B cell (primary cell): ENCODE measurements at regions not wholly inside any gene's neighbourhood (a gene's known extent, or its start where the extent isn't known, plus 50 kb on each side); places are given as distances from the start of the nearest gene placed in this dataset.

Experiments
- ATAC-seq: fragments of 200-7000 bp; cut with Tn5 transposase; one replicate; pipeline ENCODE4 v1.10.0; 2021; ENCODE audit warnings: low read depth, mild to moderate bottlenecking, moderate number of reproducible peaks, moderate library complexity
- CTCF ChIA-PET: fragments of 350-600 bp; sonication (Branson Sonifier 250); formaldehyde crosslinking; loops from one replicate; lab custom pipeline; 2021; ENCODE audit warnings: antibody characterized with exemption, inconsistent platforms; lab: Charles Lee
- POLR2A ChIA-PET: fragments of 350-600 bp; sonication (Branson Sonifier 250); formaldehyde crosslinking; loops from one replicate; lab custom pipeline; 2021; ENCODE audit warnings: antibody characterized with exemption; lab: Charles Lee
- DNase-seq: peaks from one replicate; pipeline ENCODE4 v3.0.0; 2013
- H2AFZ ChIP-seq: 2 replicates; pipeline ENCODE4 v1.6.1; 2012; ENCODE audit warnings: mild to moderate bottlenecking, low read depth, low read length; ENCODE audit not compliant: insufficient read depth, poor library complexity, severe bottlenecking
- H3K27ac ChIP-seq, 2 donors: 1 replicate in 1 of 2; 2 replicates in 1 of 2; pipeline ENCODE4 v1.5.1; 2012 to 2013; ENCODE audit warnings: low read length in 2 of 2, mild to moderate bottlenecking in 2 of 2, moderate library complexity in 1 of 2
- H3K27me3 ChIP-seq, 4 experiments: fragments of 200-600 bp in 1 of 4; sonication (generic) in 1 of 4; replicated peaks in 1 of 4; 1 replicate in 2 of 4; 2 replicates in 2 of 4; pipeline versions ENCODE4 v1.6.1 to v1.7.0; 2013 to 2016; ENCODE audit warnings: low read length in 3 of 4, mild to moderate bottlenecking in 2 of 4, mixed read lengths in 1 of 4, moderate library complexity in 1 of 4; ENCODE audit not compliant: insufficient read depth in 4 of 4, control insufficient read depth in 3 of 4; ENCODE audit errors: control extremely low read depth in 1 of 4
- H3K36me3 ChIP-seq, 2 experiments: replicated peaks in 1 of 2; 1 replicate in 1 of 2; 2 replicates in 1 of 2; pipeline versions ENCODE4 v1.6.1 to v1.7.1; 2013; ENCODE audit warnings: low read length in 1 of 2; ENCODE audit not compliant: insufficient read depth in 2 of 2, control insufficient read depth in 1 of 2; ENCODE audit errors: control extremely low read depth in 1 of 2, extremely low read depth in 1 of 2
- H3K4me1 ChIP-seq, 2 donors: fragments of 200-600 bp in 1 of 2; sonication (generic) in 1 of 2; 1 replicate in 1 of 2; 2 replicates in 1 of 2; pipeline versions ENCODE4 v1.5.1 to v1.6.1; 2013 to 2017; ENCODE audit warnings: low read length in 2 of 2; ENCODE audit not compliant: control insufficient read depth in 2 of 2, insufficient read depth in 2 of 2
- H3K4me2 ChIP-seq: replicated peaks from 2 replicates; pipeline ENCODE3; 2012; ENCODE audit warnings: mild to moderate bottlenecking, low read depth, low read length; ENCODE audit not compliant: poor library complexity, severe bottlenecking
- H3K4me3 ChIP-seq, 5 experiments: fragments of 200-600 bp in 1 of 5; sonication (generic) in 1 of 5; 1 replicate in 3 of 5; 2 replicates in 2 of 5; pipeline versions ENCODE4 v1.5.1 to v1.7.0; 2011 to 2016; ENCODE audit warnings: low read length in 4 of 5, mild to moderate bottlenecking in 4 of 5, low read depth in 2 of 5, control low read depth in 1 of 5, moderate library complexity in 1 of 5; ENCODE audit not compliant: insufficient read depth in 1 of 5; ENCODE audit errors: control extremely low read depth in 1 of 5, extremely low read depth in 1 of 5
- H3K79me2 ChIP-seq: fragments of 200-600 bp; sonication (generic); one replicate; pipeline ENCODE4 v1.6.0; 2016; ENCODE audit warnings: low read length; ENCODE audit not compliant: control insufficient read depth, insufficient read depth
- H3K9ac ChIP-seq: fragments of 200-600 bp; sonication (generic); 2 replicates; pipeline ENCODE4 v1.6.1; 2017; ENCODE audit warnings: mild to moderate bottlenecking, low read length, moderate library complexity
- H3K9me3 ChIP-seq, 3 donors: one replicate each; pipeline versions ENCODE4 v1.6.1 to v1.7.1; 2013; ENCODE audit warnings: low read length in 2 of 3; ENCODE audit not compliant: control insufficient read depth in 2 of 3, insufficient read depth in 1 of 3; ENCODE audit errors: control extremely low read depth in 1 of 3
- H4K20me1 ChIP-seq: 2 replicates; pipeline ENCODE4 v1.6.0; 2012; ENCODE audit warnings: mild to moderate bottlenecking, low read length; ENCODE audit not compliant: insufficient read depth, control insufficient read depth, poor library complexity, severe bottlenecking
- H3K27ac Mint-ChIP-seq: one replicate; pipeline ENCODE4 v1.8.0; 2021; ENCODE audit warnings: mixed read lengths
- H3K27me3 Mint-ChIP-seq: one replicate; pipeline ENCODE4 v1.8.0; 2021; ENCODE audit warnings: mixed read lengths
- H3K4me1 Mint-ChIP-seq: one replicate; pipeline ENCODE4 v1.8.0; 2021; ENCODE audit warnings: mixed read lengths
- H3K4me3 Mint-ChIP-seq: one replicate; pipeline ENCODE4 v1.8.0; 2021; ENCODE audit warnings: mixed read lengths
- H3K9me3 Mint-ChIP-seq: one replicate; pipeline ENCODE4 v1.8.0; 2022; ENCODE audit warnings: mixed read lengths; ENCODE audit not compliant: insufficient read depth
- CTCF ChIP-seq: fragments of 200-600 bp; IDR thresholded peaks from one replicate; pipeline ENCODE4 v1.8.0; 2022; ENCODE audit warnings: antibody characterized with exemption, mild to moderate bottlenecking
- EZH2 ChIP-seq: IDR thresholded peaks from 2 replicates; pipeline ENCODE4 v1.6.1; 2012; ENCODE audit warnings: borderline replicate concordance, low read depth, mild to moderate bottlenecking, moderate library complexity, low read length; ENCODE audit not compliant: insufficient read depth, poor library complexity, severe bottlenecking
- WGBS: methylation state at CpG from one replicate; pipeline ENCODE4 v1.1.5; 2013; ENCODE audit warnings: missing lambda C conversion rate; ENCODE audit not compliant: insufficient coverage; 5-methylcytosine and 5-hydroxymethylcytosine counted together
- intact Hi-C: fragments of 100-400 bp; cut with micrococcal nuclease; formaldehyde crosslinking; loops from one replicate; pipeline ENCODE4 v1.10.0; 2022

- no peaks in the 10 kb centered on the region for H3K4me1 ChIP-seq
- DNase-seq, result no peak
- H3K4me2 ChIP-seq, result no peak overlapping the region
- H3K4me1 Mint-ChIP-seq, result no peaks in the 10 kb centered on the region
- H3K27me3 ChIP-seq, result no peaks in the 10 kb centered on the region
- no peaks in the 10 kb centered on the region for H3K79me2 ChIP-seq
- H3K4me3 Mint-ChIP-seq, result no peak overlapping the region
- peaks cover 8% of the 10 kb centered on the region for H3K9me3 Mint-ChIP-seq
- H3K9ac ChIP-seq, result no peak overlapping the region
- H4K20me1 ChIP-seq, result no peaks in the 10 kb centered on the region
- ChIA-PET CTCF (no interaction called here), POLR2A (no interaction called here)
- H3K27me3 Mint-ChIP-seq, result no peaks in the 10 kb centered on the region
- 90% methylated on average over 5 of the region's 5 CpGs for WGBS
- H3K4me3 ChIP-seq, result no peak overlapping the region
- H3K36me3 ChIP-seq, result no peaks in the 10 kb centered on the region
- peaks cover 0 to 10% (median 6%) of the 10 kb centered on the region in 3 donors for H3K9me3 ChIP-seq
- intact Hi-C loops, result no loop called here
- H3K27ac ChIP-seq, result no peak overlapping the region
- ATAC-seq, result no peak
- H2AFZ ChIP-seq, result no peak overlapping the region
- no peak for TF ChIP-seq CTCF
- no peak for TF ChIP-seq EZH2
- no peak overlapping the region for H3K27ac Mint-ChIP-seq
Measured at GRCh38 chr5:12626556-12626955, 722.3 kb upstream of the CTNND2 start.

- Histone ChIP-seq H3K9ac (no peak overlapping the region), H4K20me1 (no peaks in the 10 kb centered on the region), H3K27ac (no peak overlapping the region), H3K4me1 (no peaks in the 10 kb centered on the region), H3K4me2 (no peak overlapping the region), H2AFZ (no peak overlapping the region), H3K79me2 (no peaks in the 10 kb centered on the region), H3K4me3 (no peak overlapping the region), H3K9me3 (peaks cover 0 to 10% (median 6%) of the 10 kb centered on the region in 3 donors), H3K36me3 (no peaks in the 10 kb centered on the region), H3K27me3 (no peaks in the 10 kb centered on the region)
- intact Hi-C loops, result no loop called here
- TF ChIP-seq EZH2 (no peak), CTCF (no peak)
- 75% methylated on average over 8 of the region's 8 CpGs for WGBS
- DNase-seq, result no peak
- POLR2A ChIA-PET, result no interaction called here
- no peak overlapping the region for H3K4me3 Mint-ChIP-seq
- H3K9me3 Mint-ChIP-seq, result peaks cover 8% of the 10 kb centered on the region
- H3K4me1 Mint-ChIP-seq, result no peaks in the 10 kb centered on the region
- ATAC-seq, result no peak
- CTCF ChIA-PET, result no interaction called here
- H3K27ac Mint-ChIP-seq, result no peak overlapping the region
- H3K27me3 Mint-ChIP-seq, result no peaks in the 10 kb centered on the region
Measured at GRCh38 chr5:12625667-12626263, 721.5 kb upstream of the CTNND2 start.
